Type B pancreatic cell (in vitro differentiated cells): ENCODE measurements at regions not wholly inside any gene's neighbourhood (a gene's known extent, or its start where the extent isn't known, plus 50 kb on each side); places are given as distances from the start of the nearest gene placed in this dataset.

ENCODE experiments used
- DNase-seq: peaks from one replicate; pipeline ENCODE4 v3.0.0; 2021; ENCODE audit warnings: mixed read lengths; ENCODE audit not compliant: unreplicated experiment; ENCODE audit errors: extremely low spot score
- H3K27ac Mint-ChIP-seq: 2 replicates; pipeline ENCODE4 v1.8.0; 2021; ENCODE audit warnings: mild to moderate bottlenecking, mixed read lengths
- H3K27me3 Mint-ChIP-seq: 2 replicates; pipeline ENCODE4 v1.8.0; 2021; ENCODE audit warnings: mixed read lengths
- H3K36me3 Mint-ChIP-seq: 2 replicates; pipeline ENCODE4 v1.8.0; 2021; ENCODE audit warnings: mixed read lengths
- H3K4me1 Mint-ChIP-seq: one replicate; pipeline ENCODE4 v1.8.0; 2021; ENCODE audit warnings: mixed read lengths; ENCODE audit not compliant: unreplicated experiment
- H3K4me3 Mint-ChIP-seq: 2 replicates; pipeline ENCODE4 v1.8.0; 2021; ENCODE audit warnings: mild to moderate bottlenecking, mixed read lengths
- H3K9me3 Mint-ChIP-seq: 2 replicates; pipeline ENCODE4 v1.8.0; 2021; ENCODE audit warnings: mixed read lengths
- CTCF ChIP-seq: fragments of 200-600 bp; sonication (generic); conservative IDR thresholded peaks from 2 replicates; pipeline ENCODE4 v1.5.0; 2021; ENCODE audit warnings: antibody characterized with exemption, mild to moderate bottlenecking

- H3K36me3 Mint-ChIP-seq = peaks cover 3% of the 10 kb centered on the region
- peaks cover 13% of the 10 kb centered on the region for H3K9me3 Mint-ChIP-seq
- no peak overlapping the region for H3K27ac Mint-ChIP-seq
- peaks cover 12% of the 10 kb centered on the region for H3K4me1 Mint-ChIP-seq
- DNase-seq = no peak
- TF ChIP-seq CTCF = no peak
- H3K4me3 Mint-ChIP-seq = no peak overlapping the region
- H3K27me3 Mint-ChIP-seq = no peaks in the 10 kb centered on the region
These were observed 1064.9 kb downstream of the TTLL7 start for GRCh38 chr1:82934074-82934473.

- no peak for DNase-seq
- no peak overlapping the region for H3K4me3 Mint-ChIP-seq
- H3K27ac Mint-ChIP-seq = no peak overlapping the region
- H3K4me1 Mint-ChIP-seq = peaks cover 16% of the 10 kb centered on the region
- H3K27me3 Mint-ChIP-seq = no peaks in the 10 kb centered on the region
- peaks cover 13% of the 10 kb centered on the region for H3K9me3 Mint-ChIP-seq
- H3K36me3 Mint-ChIP-seq = peaks cover 3% of the 10 kb centered on the region
- no peak for TF ChIP-seq CTCF
These were observed 1066.2 kb downstream of the TTLL7 start for GRCh38 chr1:82932727-82933126.

GRCh38 chr1:82932207-82932606 is 1066.7 kb downstream of the TTLL7 start:
- H3K4me3 Mint-ChIP-seq = no peak overlapping the region
- peaks cover 13% of the 10 kb centered on the region for H3K9me3 Mint-ChIP-seq
- DNase-seq = no peak
- no peaks in the 10 kb centered on the region for H3K27me3 Mint-ChIP-seq
- H3K36me3 Mint-ChIP-seq = peaks cover 3% of the 10 kb centered on the region
- H3K4me1 Mint-ChIP-seq = peaks cover 21% of the 10 kb centered on the region
- no peak overlapping the region for H3K27ac Mint-ChIP-seq
- TF ChIP-seq CTCF = no peak

GRCh38 chr1:82931006-82931405 is 1067.9 kb downstream of the TTLL7 start:
- Mint-ChIP-seq H3K4me3 (no peak overlapping the region), H3K4me1 (peaks cover 25% of the 10 kb centered on the region), H3K36me3 (peaks cover 3% of the 10 kb centered on the region), H3K9me3 (peaks cover 8% of the 10 kb centered on the region), H3K27me3 (no peaks in the 10 kb centered on the region), H3K27ac (no peak overlapping the region)
- no peak for TF ChIP-seq CTCF
- DNase-seq = no peak

- Mint-ChIP-seq H3K4me1 (peaks cover 25% of the 10 kb centered on the region), H3K27me3 (no peaks in the 10 kb centered on the region), H3K36me3 (peaks cover 5% of the 10 kb centered on the region), H3K9me3 (peaks cover 7% of the 10 kb centered on the region), H3K27ac (no peak overlapping the region), H3K4me3 (no peak overlapping the region)
- no peak for DNase-seq
- TF ChIP-seq CTCF = no peak
These were observed 1071.2 kb downstream of the TTLL7 start for GRCh38 chr1:82927753-82928152.

GRCh38 chr1:82924666-82925065 is 1074.3 kb downstream of the TTLL7 start:
- H3K27ac Mint-ChIP-seq = no peak overlapping the region
- peaks cover 4% of the 10 kb centered on the region for H3K36me3 Mint-ChIP-seq
- no peaks in the 10 kb centered on the region for H3K27me3 Mint-ChIP-seq
- DNase-seq = no peak
- no peak overlapping the region for H3K4me3 Mint-ChIP-seq
- peaks cover 6% of the 10 kb centered on the region for H3K9me3 Mint-ChIP-seq
- peaks cover 32% of the 10 kb centered on the region for H3K4me1 Mint-ChIP-seq
- TF ChIP-seq CTCF = no peak
